CD4-positive, alpha-beta T cell treated with Interferon gamma for 1 hour (primary cell): ENCODE measurements at regions not wholly inside any gene's neighbourhood (a gene's known extent, or its start where the extent isn't known, plus 50 kb on each side); places are given as distances from the start of the nearest gene placed in this dataset.

Experiments used
- DNase-seq: peaks from one replicate; pipeline ENCODE4 v3.0.0-alpha.2; 2020

DNA sequence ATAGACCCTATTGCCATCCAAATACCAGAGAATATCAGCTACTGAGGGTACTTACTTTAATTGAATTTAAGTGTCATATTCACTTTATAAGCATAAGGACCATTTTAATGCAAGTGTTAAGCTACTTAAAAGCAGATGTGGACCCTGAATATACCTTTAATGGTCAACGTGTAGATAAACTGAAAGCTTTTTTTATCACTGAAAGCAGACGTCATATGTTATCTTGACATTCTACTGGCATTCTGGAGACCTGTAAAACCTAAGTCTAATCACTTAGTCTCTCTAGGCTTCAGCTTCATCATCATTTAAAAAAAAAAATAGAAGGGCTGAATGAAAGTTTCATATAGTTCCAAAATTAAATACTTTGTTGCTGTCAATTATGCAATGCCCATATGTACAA, 116.5 kb downstream of the ELAPOR2 start:
- no peak for DNase-seq

DNA sequence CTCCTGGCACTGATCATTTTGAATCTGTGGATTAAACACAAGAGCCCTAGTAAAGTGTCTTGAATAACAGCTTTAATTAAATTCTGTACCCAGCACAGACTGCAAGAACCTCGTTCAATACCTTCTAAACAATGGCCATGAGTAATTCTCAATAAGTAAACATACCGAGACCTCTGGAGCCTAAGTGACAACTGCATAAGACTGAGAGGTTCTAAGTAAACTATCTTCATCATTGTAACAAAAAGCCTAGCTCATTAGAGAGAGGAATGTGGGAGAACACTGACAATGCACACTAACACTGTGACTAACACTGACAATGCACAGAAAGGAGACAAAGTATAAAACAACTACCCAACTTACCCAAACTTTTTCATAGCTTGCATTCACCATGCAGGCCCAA, 117.4 kb downstream of the ELAPOR2 start:
- DNase-seq = no peak

DNA sequence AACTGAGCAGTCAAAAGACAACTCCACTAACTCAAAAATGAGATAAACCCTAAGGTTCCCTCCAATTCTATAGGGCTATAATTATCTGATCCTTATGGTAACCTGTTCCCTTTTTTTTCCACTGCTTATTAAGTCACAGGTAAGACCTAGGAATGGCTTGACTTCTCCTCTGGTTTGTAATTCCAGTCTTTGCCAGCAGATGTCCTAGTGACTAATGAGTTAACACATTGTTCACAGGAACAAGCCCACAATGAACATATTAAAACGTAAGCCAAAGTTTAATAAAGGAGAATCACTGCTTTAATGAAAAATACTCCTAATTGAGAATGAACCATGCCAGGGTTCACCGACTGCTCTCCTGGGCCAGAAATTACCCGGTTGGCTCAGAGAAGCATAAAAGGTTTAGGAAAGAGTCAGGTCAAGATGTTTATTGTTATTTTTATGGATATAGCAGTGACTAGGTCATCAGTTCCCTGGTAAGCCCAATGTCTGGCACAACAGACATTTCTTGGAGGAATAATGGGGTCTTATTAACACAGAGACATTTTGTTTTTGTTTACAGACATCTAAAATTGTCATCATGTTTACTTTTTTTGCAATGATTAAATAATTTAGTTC, 120.1 kb downstream of the ELAPOR2 start:
- DNase-seq = no peak

DNA sequence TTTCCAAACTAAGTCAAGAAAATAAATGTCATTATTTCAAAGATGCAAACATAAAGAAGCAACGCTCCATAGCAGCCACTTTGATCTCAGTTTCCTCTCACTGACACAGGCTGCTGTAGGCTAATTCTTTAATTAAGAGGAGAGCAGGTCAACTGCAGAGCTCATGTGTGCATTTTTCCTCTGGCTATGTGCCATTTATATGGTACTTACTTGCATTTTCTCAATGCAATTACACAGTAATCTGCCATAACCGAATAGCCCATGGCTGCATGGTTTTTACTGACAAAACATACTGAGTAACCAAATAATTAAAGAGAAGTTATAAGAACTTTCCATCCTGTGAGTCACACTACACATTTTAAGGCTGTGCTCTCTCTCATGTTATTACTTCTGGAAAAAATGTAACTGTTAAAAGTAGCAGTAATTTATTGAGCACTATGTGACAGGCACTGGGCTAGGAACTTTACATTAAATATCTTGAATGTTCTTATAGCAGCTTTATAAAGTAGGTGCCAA, 122.0 kb downstream of the ELAPOR2 start:
- no peak for DNase-seq

DNA sequence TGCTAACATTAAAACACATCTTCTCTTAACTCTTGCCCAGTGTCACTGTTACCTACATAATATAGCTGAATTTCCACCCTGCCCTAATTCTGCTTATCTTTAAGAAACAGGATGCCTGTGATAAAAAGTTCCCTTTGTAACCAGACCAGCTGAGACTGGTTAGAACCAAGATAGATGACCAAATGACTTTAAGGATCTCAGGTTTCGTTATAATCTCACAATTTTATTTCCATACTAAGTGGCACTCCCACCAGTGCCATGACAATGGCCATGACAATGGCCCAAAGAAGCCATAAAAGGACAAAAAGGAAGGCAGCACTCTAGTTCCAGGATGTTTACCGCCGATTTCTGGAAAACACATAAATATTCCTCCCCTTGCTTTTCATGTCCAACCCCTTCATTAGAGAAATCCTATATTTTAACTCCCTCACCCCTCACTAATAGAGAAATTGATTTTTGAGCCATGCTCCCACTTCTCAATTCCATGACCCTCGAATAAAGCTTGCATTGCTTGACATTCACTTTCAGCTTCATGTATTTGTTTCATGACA, 126.1 kb downstream of the ELAPOR2 start:
- no peak for DNase-seq

DNA sequence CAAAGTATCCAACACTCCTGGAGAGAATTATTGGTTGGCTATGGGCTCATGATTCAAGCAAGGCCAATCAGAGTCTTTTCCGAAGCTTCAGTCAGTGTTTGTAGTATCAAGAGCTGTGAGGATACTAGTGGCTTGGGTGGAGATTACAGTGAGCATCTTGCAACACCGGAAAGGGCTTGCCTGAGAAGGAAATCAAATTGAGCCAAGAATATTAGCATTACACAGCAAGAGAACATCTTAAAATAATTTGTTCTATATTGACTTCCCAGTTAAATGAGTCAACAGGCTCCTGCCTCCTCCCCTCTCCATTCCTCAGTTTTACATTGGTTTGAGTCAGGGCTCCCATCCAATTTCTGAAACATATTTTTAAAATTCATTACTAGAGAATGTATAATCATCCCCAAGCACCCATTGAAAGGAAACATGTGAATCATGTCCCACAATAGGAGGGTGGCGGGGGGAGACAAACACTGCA, 127.4 kb downstream of the ELAPOR2 start:
- DNase-seq = no peak

DNA sequence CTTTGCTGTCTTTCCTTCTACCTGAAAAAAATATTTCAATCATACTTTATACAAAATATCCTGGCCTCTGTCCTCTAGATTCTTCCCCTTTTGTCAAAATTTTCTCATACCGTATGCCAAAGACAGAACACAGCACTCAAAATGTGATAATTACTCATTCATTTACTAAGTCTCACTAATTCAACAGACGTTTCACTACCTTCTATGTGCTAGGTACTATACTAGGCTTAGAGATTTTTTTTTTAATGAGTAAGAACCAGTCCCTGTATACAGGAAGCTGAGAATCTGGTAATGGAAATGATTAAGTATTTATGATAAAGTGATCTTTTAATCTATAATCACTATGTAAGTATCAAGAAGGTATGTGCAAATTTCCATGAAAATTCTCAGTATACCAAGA, 128.0 kb downstream of the ELAPOR2 start:
- no peak for DNase-seq

DNA sequence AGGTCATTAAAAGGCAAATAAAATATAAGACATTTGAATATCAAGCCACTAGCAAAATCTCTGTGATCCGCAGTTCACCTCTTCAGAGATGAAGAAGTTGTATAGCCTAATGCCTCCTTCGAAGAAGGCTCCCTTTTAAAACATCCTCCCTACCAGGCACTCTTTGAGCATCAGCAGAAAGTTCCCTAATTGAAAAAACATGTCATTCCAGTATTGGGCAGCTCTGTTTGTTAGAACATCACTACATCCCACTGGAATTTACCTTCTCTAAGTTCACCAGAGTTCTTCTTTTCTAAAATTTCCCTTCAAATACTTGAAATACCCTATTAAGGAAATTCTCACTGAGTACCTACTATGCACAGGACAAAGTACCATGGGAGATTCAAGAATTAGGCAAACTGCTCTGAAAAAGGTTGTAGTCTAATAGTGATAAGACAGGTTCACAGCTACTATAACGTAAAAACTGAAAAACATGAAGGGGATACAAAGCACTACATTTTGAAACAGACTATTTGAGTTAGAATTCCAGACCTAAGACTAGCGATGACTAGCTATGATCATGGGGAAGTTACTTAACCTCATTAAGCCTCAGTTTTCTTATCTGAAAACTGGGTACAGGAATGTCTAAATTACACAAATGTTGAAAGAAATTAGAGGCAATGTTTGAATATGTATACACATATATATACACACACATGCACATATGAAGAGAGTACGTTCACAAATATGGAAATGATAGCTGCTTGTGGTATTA, 128.7 kb downstream of the ELAPOR2 start:
- no peak for DNase-seq

DNA sequence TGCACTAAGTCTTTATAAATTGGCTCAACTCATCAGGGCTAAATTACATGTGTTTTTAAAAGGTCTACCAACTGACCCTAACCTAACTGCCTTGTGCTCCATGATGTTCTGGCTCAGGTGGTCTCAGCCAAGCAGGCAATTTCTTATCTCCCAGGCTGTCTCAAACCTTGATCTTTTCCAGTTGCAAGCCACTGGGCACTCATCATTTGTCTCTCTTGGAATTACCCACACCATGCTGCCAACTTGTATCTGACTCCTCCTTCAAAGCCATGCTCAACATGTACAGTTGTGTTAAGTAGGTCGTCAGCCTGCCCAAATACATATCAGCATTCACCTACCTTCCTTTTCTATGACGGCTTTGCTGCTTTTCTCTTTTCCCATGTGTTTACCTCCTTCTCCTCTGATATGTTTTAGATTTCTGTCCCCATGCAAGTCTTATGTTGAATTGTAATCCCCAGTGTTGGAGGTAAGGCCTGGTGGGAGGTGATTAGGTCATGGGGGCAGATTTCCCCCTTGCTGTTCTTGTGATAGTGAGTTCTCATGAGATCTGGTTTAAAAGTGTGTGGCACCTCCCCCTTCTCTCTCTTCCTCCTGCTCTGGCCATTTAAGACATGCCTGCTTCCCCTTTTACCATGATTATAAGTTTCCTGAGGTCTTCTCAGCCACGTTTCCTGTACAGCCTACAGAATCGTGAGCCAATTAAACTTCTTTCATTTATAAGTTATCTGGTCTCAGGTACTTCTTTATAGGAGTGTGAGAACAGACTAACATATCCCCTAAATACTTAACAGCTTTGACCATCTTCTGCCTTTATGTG, 130.0 kb downstream of the ELAPOR2 start:
- DNase-seq = no peak

DNA sequence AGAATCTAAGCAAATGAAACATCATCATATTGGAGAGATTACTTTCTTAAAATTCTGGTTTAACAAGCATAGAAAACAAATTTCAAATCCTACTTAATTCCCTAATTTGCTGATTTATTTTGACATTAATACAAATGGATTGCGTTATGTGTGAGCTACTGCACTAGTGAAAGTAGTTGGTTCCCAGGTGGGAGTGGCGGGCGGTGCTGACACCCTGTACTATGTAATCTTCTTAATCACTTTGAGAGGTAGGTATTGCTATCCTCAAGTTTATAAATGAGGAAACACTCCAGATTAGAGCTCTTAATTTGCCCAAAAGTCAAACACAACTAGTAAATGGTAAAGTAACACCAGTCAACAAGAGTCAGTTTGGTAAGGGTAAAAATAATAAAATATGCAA, 131.1 kb downstream of the ELAPOR2 start:
- no peak for DNase-seq

DNA sequence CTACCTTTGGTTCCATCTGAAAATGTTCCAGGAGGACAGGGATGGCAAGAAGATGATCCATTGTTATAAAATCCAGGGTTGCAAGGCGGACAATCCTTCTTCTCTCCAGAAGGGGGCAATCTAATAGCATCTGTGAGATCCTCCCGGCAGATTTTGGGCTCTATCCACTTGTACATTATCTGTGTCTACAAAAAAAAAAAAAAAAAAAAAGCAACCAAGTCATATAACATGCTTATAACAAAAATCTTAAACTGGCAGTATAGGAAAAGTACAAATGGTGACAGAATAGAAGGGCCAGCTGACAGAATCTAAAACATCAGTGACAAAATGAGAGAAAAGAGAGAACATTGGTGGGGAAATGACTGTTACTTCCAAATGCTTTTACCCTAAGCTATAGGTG, 132.7 kb downstream of the ELAPOR2 start:
- peak; percentile 7 for DNase-seq

DNA sequence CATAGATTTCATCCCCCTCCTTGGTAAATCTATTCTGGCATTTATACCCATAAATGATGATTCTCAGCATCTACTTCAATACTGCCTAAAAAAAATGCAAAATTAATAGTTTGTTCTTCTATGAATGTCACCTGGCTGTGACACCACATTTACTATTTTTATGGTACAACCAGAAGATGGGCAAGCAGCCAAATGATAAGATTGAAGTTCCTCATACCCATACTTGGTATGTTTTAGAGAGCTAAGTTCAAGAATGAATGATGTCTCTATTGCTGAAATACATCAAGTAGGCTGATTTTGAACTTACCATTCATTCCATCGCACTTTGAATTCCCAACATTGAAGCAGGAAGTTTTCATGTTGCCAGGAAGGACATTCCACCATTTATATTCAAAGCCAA, 134.2 kb downstream of the ELAPOR2 start:
- no peak for DNase-seq

DNA sequence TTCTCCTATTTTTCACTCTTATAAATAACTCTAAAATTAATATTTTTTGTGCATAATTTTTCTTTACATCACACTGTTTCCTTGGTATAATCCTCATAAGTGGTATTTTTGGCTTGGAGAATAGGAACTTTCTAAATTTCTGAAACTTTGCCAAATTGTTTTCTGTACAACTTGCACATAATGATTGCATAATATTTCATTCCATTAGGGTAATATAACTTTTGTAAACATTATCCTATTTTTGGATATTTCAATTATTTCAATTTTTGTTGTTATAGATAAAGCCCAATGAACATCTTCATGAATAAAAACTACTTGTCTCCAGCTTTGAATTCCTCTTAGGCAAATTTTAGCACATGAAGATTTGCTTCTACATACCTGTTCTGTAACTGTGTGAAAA, 135.9 kb downstream of the ELAPOR2 start:
- no peak for DNase-seq

DNA sequence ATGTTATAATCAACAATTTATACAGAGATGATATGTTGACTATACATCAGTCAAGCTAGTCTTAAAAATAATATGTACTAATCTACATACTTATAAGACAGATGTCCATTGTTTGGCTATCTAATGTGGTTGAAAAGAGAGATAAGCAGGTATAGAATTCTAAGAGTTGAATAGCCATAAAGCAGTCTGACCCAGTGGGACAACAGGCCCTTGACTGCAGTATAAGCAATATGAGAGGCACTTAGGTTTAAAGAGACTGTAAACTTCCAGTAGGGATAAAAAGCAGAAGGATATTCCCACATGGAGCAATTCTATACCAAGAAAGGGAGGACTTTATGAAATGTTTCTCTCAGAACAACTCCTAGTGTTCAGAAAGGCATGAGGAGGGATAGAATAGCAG, 139.3 kb downstream of the ELAPOR2 start:
- DNase-seq = no peak

DNA sequence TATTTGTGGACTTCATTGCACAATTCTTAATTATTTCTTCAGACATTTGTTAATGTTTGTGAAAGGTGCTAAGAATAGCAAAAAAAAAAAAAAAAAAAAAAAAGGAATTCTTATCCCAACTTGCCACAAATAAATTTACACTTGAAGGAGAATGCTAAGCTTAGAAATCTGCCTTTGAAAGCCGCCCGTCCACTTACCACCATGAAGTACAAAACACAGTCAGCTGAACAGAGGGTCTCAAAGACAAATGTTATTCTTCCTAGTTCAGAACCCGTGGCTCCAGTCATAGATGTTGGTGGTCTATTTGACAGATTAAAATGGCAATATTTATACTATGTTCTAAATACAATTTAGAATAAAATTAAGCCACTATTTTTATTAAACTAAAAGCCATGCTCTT, 141.2 kb downstream of the ELAPOR2 start:
- DNase-seq = no peak

DNA sequence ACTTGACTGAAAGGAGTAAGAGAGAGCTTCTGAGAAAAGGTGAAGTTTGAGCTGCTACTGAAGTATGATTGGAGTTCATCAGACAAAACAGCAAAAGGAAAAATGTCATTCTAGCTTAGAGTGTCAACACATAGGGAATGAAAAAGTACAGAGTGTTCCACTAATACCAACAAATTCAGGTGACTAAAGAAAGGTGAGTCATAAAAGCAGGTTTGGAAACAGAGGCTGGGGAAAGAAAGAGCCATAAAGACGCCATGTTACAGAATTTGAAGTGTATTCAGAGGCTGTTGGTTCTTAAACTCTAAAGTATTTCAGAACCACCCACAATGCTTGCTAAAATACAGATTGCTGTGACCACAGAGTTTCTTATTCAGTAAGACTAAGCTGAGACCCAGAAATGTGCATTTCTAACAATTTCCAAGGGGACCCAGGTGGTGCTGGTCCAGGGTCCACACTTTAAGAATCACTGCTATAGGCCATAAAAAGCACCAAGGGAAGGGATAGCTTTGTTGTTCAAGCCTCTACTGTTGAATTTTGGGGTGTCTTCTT, 143.1 kb downstream of the ELAPOR2 start:
- DNase-seq = no peak

DNA sequence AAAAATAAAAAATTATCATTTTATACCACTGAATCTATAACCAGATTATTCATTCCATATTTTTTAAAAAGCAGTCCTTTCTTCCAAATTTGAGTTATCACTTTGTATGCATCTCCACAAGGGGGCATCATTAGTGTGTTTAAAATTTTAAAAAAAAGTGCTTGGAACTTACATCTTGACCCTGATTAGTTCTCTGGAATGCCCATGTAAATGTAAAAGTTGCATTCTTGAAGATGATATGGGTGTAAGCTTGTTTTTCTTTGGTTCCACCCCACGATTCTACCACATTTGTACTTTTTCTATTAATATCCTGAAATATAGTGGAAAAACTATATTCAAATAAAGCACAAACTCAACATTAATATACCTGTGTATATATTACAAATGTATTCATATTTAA, 144.9 kb downstream of the ELAPOR2 start:
- DNase-seq = no peak
